GM18508 (cell line): ENCODE measurements at regions not wholly inside any gene's neighbourhood (a gene's known extent, or its start where the extent isn't known, plus 50 kb on each side); places are given as distances from the start of the nearest gene placed in this dataset.
"Not testable (repeated sequence)": the region's sequence is repeated elsewhere in the genome, so short reads cannot be mapped to it uniquely, and the experiment has no call there.

Experiments
- ATAC-seq: cut with Tn5 transposase; IDR thresholded peaks from one replicate; pipeline ENCODE4 v1.9.1; 2021; ENCODE audit warnings: moderate number of reproducible peaks; ENCODE audit not compliant: insufficient read depth, unreplicated experiment

DNA sequence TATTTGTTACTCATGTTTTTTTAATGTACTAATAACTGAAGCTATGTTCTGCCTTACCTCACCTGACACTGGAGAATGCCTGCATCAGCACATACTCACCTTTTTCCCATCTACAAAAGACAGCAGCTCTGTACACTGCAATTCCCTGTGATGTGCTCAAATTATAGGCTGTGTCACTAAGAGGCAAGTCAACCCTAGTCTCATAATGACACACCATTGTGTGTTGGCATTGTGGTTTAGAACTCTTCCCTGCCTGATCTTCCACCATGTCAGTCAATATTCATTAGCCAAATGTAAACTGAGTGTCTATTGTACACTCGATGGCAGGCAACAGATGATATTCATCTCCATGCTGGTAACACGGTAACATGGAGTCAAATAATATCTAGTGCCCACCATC lies 332.1 kb upstream of the TCF4 start:
- no peak for ATAC-seq

DNA sequence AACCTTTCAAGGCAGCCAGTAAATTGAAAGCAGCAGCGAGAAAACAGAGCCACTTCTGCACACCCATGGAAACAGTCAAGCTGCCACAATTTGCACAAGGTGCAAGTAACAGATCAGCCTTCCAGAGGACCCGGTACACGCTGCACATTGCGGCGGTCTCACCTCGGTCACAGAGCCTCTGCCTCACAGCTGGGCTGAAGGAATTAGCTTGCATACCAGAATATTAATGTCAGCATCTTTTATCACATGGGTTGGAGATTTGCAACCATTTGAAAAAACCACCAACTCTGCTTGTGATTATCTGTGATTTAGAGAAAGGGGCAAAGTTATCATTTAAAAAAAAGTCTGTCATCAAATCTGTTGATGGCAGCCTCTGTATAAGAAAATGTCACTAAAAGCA lies 330.5 kb upstream of the TCF4 start:
- ATAC-seq: no peak

DNA sequence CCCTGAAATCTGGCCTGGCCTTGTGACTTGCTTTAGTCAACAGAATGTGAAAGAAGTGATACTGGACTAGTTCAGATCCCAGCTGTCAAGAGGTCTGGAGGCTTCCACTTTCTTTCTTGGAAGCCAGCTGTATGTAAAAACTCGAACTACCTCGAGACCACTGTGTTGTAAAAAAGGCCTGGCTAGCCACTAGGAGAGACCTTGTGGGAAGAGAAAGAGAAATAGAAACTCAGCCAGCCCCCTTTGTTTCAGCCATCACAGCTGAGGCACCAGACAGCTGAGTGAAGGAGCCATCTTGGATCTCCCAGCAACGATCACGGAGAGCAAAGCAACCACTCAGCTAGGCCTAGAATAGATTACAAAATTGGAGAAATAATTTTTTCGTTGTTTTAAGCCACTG lies 324.9 kb upstream of the TCF4 start:
- no peak for ATAC-seq

DNA sequence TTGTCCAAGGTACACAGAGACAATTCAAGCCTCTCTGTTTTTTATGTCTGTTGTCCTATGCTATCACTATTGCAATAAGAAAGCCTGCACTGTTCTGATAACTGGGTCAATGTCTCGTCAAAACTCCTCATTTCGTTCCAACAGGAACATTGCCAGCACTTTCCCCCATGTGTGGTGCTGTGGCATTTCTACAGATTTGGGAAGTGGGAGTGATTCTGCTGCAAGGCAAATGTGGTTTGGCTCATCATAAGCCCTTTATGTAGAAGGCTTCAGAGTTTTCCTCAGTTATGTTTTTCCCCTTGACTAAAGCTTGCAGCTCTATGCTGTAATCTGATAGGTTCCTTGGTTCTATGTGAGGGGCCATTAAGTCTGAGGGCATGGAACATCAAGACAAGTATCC lies 324.1 kb upstream of the TCF4 start:
- ATAC-seq: no peak

DNA sequence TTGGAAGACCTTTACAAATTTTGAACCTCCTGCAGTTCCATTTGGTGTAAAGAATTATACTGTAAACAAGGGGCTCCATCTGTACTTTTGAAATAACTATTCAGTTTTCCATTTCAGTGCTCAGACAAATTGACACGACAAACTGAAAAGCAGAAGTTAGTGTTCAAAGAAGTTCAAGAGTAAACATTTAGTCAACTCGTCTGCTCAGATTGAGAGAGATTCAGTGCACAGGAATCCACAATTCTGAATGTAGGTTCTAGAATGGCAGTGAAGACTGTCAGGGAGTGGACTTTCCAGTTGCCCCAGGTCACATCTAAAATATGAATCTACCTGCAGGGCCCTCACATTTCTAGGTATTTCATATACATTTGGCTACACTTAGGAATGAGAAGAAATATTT lies 322.3 kb upstream of the TCF4 start:
- ATAC-seq: no peak

DNA sequence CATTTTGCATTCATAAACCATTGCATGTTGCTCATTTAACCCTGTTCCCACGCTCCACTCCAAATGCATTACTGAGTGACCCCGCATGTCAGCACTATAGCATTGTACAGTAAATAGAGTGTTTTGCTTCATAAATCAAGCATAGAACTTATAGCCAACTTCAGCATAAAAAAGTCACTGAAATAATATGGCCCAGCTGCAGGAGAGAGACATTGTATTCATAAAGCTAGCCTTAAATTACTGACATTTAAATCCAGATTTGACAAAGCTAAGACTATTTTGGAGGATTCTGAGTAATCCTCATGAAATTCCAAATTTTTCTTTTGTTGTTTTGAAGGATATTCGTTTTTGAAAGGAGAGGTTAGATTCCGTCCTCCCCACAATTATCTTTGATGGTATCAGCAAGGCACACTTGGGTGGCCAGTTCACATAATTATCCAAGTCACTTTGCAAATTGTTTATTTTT lies 320.9 kb upstream of the TCF4 start:
- no peak for ATAC-seq

DNA sequence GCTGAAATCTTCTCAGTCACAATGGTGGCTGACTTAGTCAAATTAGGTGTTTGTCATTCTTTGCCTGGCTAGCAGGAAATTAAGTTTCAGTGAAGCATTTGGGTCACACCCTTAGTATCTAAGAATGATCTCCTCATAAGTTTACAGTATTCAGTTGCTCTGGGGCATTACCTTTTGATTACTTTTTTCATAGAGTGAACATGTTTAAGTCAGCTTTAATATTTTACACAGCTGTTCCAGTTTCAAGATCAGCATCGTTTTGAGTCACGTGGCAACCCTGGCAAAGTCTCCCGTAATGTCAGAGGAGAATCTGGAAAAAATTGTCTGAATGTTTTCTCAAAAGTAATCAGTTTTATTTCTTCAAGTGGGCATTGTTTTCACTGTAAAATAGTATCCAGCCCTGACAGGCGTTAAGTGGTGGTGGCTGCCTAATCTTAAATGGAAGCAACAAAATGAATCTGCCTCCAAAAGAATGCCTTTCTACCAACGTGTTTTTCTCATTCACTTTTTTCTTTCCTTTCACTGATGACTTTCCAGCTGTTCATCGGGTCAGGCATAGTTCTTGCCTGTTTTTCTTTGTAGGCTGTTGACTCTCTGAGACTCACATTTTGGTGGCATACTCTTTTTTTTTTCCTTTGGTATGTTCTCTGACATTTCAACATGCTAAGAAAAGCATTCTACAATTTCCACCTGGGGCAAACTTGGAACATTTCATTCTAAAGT lies 319.6 kb upstream of the TCF4 start:
- ATAC-seq: no peak

DNA sequence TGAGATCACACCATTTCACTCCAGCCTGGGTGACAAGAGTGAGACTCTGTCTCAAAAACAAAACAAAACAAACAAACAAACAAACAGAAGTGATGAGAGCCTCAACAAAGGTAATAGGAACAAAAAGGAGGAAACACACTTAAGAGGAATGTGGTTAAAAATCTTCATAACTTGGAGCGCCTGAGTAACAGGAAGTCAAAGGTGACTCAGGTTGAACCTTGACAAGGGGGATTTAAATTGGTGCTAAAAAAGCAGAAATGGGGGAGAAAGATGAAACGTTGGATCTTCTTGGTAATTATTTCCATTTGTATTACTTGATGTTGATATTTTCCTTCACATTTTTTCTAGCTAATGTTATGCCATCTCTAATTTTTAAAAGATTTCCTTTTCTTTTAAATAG lies 318.5 kb upstream of the TCF4 start:
- ATAC-seq: no peak

DNA sequence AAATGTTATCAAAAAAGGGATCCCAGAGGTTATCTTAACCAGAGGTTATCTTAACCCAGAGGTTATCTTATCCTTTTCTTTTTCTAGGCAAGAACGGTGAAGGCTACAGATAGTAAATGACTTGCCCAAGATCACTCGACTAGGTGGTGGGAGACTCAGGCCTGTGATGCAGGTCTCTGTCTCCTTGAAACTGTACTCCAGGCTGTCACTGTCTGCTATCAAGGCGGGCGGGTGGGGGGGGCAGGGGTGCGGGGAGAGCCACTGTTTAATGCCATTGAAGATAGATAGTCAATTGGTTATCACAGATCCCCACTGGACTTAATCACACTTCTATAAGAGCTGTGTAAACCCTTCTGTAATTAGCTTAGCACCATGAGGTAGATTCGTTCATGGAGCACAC lies 315.9 kb upstream of the TCF4 start:
- ATAC-seq: no peak

DNA sequence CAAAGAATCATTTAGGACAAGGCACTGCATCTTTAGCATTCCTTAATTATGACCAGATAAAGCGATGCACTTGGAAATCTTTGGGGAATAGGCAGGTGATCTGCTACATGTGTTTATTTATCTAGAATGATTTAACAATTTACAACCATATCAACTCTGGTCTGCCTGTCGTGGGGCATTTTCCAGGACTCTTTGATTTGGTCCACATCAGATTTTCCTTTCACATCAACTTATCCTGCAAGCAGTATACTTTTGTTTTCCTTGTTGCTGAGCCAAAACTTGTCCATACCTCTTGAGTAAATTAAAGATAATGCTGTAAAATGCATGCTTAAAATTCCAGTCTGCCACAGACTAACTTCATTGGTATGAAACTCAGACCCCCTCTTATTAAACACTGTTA lies 312.4 kb upstream of the TCF4 start:
- no peak for ATAC-seq

DNA sequence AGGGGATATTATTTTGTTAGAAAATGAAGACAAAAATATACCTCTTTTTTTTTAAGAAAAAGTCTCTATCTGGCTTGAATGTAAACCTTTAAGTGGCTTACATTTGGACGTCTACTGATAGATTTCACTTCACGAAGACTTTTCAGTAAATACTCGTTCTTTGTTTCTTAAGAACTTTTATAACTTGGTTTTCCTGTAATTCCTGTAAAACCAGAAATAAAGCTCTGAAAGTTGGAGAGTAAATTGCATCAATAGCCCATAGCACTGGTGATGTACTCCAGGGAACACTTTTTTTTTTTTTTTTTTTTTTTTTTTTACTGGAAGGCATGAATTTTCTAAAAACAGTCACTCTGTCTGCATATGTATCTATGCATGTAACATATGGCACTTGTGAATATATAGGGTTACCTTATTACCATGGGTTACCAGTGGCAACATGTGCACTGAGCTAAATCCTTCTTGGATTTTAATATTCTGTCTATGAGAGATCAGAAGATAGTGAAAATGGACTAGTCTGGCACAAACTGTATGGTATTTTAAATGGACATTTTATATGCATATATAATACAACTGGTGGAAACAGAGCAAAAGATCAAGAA lies 309.2 kb upstream of the TCF4 start:
- no peak for ATAC-seq

DNA sequence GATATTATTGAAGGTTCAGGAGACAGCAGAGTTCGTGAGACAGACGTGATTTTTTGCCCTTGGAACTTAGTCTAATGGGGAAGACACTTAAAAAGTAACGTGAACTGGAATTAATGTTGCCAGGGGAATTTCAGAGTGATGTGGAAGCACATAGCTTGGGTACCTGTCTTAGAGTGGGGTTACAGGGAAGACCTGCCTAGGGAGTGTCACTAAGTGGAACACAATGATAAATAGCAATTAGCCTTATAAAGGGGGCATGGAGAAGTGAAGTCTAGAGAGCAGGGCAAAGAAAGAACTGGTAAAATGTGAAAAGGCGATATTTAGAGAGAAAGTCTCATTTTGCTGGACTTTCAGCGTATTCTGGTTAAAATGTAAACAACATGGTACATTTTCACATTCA lies 306.0 kb upstream of the TCF4 start:
- ATAC-seq: no peak

DNA sequence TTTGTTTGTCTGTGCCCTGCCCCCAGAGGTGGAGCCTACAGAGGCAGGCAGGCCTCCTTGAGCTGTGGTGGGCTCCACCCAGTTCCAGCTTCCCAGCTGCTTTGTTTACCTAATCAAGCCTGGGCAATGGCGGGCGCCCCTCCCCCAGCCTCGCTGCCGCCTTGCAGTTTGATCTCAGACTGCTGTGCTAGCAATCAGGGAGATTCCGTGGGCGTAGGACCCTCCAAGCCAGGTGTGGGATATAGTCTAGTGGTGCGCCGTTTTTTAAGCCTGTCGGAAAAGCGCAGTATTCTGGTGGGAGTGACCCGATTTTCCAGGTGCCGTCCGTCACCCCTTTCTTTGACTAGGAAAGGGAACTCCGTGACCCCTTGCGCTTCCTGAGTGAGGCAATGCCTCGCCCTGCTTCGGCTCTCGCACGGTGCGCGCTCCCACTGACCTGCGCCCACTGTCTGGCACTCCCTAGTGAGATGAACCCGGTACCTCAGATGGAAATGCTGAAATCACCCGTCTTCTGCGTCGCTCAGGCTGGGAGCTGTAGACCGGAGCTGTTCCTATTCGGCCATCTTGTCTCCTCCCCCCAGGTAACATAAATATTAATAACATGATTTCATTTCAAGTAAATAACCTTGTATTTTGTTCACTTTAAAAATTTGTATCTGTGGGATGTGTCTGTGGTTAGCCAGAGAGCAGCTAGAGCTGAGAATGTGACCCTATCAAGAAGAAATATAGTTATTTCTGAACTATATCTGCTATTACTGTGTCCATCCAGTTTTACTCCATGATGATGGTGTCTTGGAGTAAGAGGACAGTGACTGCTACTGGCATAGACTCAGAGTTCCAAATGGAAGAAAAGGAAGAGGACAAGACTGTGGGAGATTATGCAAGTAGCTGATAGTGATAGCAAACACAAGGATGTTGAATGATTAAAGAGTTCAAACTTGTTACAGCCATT lies 305.1 kb upstream of the TCF4 start:
- ATAC-seq: not testable (repeated sequence)

DNA sequence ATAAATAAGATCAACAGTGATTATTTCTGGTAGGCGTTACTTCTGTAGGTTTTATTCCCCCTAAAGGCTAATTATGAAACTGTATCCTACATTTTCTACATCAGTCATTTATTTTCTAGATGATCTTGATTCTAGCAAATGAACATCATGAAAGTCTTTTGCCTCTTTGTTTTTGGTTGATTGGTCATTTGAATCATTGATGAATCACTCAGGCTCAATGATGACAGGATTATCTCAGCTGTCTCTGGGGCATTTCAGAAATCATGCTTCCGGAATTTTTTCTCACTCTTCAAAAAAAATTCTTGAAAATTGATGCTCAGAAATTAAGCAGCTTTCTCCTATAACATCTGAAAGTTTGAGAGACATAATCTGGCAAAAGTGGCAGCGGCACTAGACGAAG lies 298.9 kb upstream of the TCF4 start:
- no peak for ATAC-seq

DNA sequence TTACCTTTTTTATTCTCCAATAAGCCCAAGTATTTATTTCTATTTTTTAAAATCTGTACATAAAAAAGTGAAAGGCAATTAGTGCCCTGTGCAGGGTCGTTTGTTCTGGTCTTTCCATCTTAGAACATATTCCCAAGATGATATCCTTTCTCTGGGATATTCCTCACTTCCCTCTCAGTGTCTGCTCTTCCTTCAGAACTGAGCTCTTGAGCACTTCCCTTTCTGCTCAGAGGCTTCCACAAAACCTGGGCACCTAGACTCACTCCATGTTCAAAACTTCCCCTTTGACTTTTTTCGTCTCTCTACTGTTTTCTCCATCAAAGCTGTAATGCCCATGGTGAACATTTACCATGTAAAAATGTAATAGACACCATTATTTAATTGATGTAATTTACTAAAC lies 296.5 kb upstream of the TCF4 start:
- ATAC-seq: no peak

DNA sequence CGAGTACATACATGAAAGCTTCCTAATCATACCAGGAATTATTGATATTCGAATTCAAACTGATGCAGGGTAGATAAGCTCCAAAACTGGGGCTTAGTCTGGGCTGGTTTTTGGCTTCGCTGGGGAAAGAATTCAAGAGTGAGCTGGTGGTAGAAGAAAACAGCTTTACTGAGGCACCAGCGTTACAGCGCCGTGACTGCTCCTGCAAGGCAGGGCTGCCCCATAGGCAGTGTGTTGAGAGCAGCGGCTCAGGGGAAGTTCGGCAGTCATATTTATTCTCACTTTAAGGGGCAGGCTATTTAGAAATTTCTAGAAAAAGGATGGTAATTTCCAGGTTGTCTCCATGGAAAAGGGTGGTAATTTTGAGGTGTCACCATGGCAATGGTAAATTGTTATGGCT lies 292.6 kb upstream of the TCF4 start:
- no peak for ATAC-seq

DNA sequence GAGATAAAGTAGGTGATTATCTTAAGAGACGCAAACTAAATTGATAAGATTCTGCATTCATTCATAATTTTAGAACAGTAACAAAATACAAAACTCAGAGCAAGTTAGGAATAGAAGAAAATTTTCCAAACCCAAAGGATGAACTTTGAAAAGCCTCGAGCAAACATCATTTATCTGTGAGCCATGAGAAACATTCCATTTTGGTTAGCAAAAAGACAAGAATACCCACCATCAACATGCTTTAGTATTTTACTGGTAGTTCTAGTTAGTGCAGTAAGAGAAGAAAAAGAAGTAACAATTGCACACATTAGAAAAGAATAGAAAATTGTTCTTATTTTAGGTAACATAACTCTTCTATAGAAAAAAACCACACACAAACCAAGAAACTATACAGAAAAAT lies 291.3 kb upstream of the TCF4 start:
- no peak for ATAC-seq

DNA sequence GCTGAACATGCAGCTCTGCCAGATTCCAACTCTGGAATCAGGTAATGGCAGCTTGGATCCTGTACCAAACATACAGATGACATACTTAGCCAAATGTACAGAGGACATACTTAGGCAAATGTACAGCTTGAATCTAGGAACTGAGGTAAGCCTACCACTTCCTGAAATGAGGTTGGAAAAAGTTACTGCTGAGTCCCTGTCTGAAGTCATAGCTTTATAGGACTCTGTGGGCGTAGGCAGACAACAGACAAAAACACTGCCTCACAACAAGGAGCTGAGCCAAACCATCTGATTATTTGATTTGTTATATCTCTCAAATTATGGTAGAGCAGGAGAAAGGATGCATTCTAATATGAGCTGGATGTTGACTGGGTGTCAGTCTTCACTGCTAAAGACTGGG lies 290.2 kb upstream of the TCF4 start:
- no peak for ATAC-seq

DNA sequence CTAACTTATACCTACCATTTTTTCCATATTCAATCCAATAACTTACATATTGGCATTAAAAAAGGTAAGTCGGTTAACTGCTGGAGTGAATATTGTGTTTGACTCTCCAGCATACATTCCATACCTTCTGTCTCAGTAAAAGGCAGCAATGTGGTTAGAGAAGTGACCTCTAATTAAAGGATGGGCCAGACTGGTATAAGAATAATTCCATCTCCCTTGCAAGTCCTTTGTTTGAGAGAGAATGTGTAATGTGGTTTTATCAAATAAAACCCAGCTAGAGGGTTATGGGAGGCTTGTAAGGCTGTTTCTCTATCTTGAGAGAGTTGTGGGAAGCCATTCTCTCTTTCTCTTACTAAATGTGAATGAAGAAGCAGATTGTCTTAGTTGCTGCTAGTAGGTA lies 289.3 kb upstream of the TCF4 start:
- no peak for ATAC-seq

DNA sequence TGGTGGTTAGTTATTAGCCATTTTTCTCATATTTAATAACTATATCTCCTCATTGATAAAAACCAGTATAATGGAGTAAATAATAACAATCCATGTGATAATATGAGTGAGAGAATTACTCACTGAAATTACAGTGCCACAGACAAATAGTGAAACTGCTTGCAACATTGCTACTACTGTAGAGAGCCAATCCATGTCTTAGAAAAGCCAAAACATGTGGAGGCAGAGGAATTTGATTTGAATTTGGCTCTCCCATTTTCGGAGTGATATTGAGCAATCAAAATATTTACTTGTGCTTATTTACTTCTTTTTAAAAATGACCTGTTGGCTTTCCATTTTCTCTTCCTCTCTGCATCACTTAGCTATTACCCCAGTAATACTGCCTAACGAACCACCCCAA lies 288.3 kb upstream of the TCF4 start:
- ATAC-seq: no peak

DNA sequence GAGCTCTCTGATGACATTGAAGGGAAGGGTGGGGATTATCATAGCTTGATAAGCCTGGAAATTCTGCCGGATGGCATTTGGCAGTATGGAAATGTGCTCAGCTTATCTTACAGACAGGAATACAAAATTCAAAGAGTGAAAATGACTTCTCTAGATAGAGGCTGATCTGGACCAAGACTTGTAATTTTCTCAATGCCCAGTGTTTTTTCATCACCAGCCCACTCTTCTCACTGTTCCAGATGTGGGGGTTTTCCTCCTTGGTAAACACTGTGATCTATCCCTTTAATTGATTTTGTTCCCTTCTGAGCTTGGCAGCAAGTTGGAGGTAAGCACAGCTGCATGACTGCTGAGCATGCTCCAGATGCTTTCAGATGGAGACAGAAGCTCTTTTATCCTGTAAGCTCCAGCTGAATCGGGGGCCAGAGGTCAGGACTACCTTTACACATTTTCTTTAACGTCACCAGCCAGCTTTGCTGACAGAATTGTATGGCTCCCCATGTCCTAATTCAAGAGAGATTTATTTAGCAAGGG lies 287.4 kb upstream of the TCF4 start:
- ATAC-seq: no peak
